GM12865 (cell line): ENCODE measurements at regions not wholly inside any gene's neighbourhood (a gene's known extent, or its start where the extent isn't known, plus 50 kb on each side); places are given as distances from the start of the nearest gene placed in this dataset.
"Not testable (repeated sequence)": the region's sequence is repeated elsewhere in the genome, so short reads cannot be mapped to it uniquely, and the experiment has no call there.

Source experiments
- DNase-seq: peaks from one replicate; pipeline ENCODE4 v3.0.0; 2010; ENCODE audit warnings: low read depth
- H3K4me3 ChIP-seq: 2 replicates; pipeline ENCODE4 v1.5.1; 2011; ENCODE audit warnings: mild to moderate bottlenecking, low read depth, low read length, control low read depth
- CTCF ChIP-seq: IDR thresholded peaks from 2 replicates; pipeline ENCODE4 v1.5.1; 2011; ENCODE audit warnings: low read length, control low read depth, low read depth, inconsistent platforms; ENCODE audit not compliant: insufficient read depth; ENCODE audit errors: missing control alignments

DNA sequence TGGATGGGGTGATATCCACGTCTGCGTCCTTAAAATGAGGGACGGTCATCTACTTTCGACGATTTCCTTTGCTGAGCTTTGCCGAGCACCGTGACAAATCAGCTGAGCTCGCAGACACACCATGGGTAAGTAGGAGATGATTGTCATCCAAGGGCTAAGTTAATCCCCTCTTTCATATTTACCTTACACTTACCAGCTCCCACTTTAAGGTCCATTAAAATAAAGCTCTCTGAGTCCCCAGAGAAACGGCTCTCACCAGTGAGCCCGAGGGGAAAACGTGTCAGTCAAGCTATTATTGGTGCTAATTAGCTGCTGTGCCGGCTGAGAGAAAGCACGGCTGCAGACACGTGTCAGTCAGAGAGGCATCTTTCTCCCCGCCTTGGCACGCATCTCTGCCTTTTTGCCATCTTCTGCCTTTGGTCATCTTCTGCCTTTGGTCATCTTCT lies 72.2 kb downstream of the CRLF2 start:
- no peak for TF ChIP-seq CTCF
- H3K4me3 ChIP-seq: no peak overlapping the region
- no peak for DNase-seq

GRCh38 chrX:1139185-1139500 lies 73.3 kb downstream of the CRLF2 start:
- H3K4me3 ChIP-seq: no peak overlapping the region
- TF ChIP-seq CTCF: no peak
- DNase-seq: no peak

- H3K4me3 ChIP-seq: no peak overlapping the region
- TF ChIP-seq CTCF: no peak
- DNase-seq: no peak
These were observed 73.8 kb downstream of the CRLF2 start for GRCh38 chrX:1138476-1139184.

GRCh38 chrX:1137531-1137930 lies 74.9 kb downstream of the CRLF2 start:
- no peak for TF ChIP-seq CTCF
- DNase-seq: no peak
- no peak overlapping the region for H3K4me3 ChIP-seq

GRCh38 chrX:1136582-1136981 lies 75.9 kb downstream of the CRLF2 start:
- not testable (repeated sequence) for H3K4me3 ChIP-seq, DNase-seq

- no peak for DNase-seq
- TF ChIP-seq CTCF: no peak
These were observed 77.5 kb downstream of the CRLF2 start for GRCh38 chrX:1134976-1135375.

GRCh38 chrX:1134156-1134555 lies 78.3 kb downstream of the CRLF2 start:
- DNase-seq: no peak

More at GRCh38 chrX:1134976-1135375, 77.5 kb downstream of the CRLF2 start:
- H3K4me3 ChIP-seq: no peak overlapping the region

More at GRCh38 chrX:1134156-1134555, 78.3 kb downstream of the CRLF2 start:
- no peak overlapping the region for H3K4me3 ChIP-seq
- TF ChIP-seq CTCF: no peak
